ENCODE measurements at regions not wholly inside any gene's neighbourhood (a gene's known extent, or its start where the extent isn't known, plus 50 kb on each side); places are given as distances from the start of the nearest gene placed in this dataset.
"Not testable (repeated sequence)": the region's sequence is repeated elsewhere in the genome, so short reads cannot be mapped to it uniquely, and the experiment has no call there.

DNA sequence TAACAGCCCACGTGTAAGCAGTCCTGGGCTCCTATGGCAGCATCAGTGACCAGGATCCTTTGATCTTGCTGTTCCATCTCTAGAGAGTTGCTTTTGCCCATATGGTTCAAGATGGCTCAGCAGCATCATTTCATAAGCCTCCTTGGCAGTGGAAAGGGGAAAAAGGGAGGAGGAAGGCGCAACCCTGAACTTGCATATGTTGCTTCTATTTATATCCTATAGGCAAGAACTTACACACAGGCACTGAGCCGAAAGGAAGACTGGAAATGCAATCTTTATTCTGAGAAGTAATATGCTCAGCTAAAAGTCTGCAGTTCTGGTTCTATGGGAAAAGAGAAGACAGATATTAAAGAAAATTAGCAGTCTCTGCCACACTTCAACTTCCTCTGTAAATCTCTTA, 167.7 kb upstream of the PLXNC1 start:
- peak; percentile 75 for DNase-seq

DNA sequence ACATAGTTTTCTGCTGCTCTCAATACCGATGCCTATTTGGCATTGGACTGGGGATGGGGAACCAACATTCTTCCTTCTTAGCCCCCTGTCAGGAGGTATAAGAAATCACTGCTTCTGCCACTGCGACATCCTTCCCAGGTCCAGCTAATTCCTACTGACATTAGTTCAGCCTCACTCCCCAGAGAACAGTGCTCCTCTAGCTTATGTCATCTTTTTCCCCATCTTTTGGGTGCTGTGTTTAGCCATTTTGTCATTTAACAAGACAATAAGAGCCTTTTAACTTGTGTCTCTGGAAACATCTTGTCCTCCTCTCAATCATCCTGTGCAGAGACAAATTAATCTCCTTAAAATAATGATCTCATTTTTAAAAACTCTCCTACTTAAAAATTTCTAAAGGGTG, 167.0 kb upstream of the PLXNC1 start:
- DNase-seq, result no peak

DNA sequence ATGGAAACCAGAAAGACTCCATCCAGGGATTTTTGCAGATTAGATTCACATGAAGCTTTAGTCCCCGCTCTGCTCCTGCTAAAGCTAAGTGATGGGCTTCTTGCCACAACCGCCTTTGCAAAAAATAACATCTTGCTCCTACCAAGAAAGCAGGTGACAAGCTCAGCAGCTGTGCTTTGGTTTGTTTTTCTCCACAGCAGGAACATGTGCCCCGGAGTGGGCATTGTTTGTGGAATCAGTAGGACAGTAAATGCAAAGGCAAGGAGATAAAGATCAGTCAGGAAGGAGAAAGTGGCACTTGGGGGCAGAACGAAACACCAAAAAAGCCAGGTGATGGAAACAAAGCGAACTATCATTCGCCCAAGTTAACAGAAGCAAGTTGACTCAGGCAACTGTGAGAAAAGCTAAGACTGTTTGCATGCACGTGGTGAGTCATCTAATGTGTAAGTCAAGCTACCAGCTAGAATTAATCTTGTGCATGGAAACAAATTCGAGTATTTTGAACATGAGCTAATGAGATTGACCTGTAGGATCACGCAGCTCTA, 165.5 kb upstream of the PLXNC1 start:
- no peak for DNase-seq

DNA sequence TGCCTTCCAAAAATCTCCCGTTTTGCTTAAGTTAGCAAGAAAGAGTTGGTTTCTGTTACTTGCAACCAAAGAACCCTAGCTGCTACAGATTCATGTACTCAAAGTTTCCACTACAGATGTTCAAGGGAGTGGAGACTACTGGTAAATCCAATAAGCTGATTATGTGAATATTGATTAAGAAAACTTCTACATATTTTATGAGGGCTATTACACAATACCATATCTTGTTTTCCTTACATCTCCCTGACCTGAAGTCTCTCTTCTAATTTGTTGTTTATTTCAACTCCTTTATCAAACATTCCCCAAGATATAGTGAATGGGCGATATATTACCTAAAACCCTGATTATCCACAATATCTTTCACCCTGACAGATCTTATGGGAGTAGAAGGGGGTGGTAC, 164.4 kb upstream of the PLXNC1 start:
- DNase-seq, result no peak

DNA sequence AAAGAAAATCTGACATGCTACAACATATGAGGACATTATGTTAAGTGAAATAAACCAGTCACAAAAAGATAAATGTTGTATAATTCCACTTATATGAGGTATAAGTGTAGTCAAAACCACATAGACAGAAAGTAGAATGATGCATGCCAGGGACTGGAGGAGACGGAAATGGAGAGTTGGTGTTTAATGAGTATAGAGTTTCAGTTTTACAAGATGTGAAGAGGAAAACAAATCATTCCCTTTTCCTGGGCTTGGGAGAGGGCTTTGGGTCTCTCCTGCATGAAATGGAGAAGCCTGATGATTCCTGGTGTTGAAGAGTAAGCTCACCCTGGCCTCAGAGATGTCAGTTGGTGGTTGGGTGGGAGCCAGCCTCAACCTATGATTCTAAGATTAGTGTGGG, 158.4 kb upstream of the PLXNC1 start:
- DNase-seq, result no peak

DNA sequence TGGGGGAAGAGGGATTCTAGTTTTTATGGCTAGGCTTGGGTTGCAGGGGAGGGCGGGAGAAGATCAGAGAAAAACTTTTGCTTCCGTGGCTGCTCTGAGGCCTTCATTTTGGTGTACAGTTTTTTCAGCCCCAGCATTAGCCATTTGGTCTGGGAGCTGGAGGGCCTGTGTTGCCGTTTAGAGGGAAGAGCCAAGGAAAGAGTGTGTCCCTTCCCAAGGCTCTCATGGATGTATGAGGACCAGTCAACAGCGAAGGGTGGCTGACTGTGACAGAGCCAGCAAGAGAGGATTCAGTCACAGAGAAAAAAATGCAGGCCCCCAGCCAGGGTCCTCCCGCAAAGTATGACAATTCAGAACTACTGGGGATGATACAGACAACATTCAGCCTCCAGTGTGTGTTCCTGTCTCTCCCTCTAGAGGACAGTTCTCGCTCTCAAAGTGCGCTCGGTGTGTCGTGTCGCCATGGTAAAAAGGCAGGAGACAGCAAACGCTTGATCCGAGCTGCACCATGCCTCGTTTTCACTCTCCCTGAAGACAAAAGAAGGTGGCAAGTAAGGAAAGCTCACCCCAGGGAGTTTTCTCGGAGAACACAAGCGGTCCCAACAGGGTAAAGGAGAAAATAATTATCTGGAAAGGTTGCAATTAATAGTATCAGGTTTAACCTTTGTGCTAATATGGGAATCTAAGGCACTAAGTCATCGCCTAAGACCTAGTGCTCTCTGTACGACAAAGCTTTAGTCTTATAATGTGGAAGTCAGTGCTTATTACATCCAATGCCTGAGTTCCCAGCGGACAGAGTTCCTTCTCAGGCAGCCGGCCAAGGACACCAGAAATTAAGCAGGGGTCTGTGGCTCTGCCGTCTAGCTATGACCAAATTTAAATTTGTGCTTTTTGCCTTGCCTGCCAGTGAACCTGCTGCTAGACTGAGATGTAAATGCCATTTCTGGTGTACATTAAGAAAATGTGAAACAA, 157.3 kb upstream of the PLXNC1 start:
- peak; percentile 70 for DNase-seq

DNA sequence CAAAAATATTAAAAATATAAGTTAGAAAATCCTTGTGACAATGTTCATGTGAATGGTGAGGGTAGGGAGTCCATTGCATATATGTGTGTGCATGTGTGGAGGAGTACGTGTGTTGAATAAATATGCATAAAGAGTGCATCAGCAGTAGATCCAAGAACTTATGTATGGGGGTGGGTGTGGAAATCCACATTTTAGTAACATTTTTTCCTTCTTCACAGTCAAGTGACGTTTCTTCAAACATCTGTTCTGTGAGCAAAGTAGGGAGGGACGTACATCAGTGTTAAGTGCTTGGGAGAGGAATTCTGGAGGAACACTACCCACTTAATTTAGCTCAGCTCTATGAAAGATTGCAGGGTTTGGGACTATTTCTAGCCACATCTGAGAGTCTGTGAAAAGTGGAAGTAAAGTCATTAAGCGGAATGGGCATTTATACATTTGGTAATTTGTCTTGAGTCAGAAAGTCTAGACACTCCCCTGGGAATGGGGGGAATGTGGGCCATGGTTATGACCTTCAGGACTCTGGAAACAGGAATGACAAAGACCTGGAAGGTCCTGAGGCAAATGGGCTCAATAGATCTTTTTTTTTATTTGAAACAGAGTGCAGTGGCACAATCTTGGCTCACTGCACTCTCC, 156.4 kb upstream of the PLXNC1 start:
- no peak for DNase-seq

DNA sequence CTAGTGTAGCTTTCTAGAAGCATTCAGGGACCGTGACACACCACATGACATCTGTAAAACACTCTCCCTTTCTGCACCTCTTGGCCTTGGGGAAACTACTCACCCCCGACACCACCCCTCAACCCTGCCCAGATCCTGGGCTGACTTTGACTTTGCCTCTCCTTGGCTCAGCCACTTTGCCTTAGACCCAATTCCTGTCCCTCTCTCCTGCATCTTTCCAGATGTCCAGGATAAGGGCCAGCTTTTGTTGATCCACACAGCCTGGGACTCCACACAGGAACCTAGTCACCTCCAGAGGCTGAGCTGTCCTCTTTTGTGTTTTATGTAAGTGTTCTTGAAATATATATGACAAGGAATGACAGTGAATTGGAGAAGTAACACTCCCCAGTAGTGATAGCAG, 153.7 kb upstream of the PLXNC1 start:
- no peak for DNase-seq

DNA sequence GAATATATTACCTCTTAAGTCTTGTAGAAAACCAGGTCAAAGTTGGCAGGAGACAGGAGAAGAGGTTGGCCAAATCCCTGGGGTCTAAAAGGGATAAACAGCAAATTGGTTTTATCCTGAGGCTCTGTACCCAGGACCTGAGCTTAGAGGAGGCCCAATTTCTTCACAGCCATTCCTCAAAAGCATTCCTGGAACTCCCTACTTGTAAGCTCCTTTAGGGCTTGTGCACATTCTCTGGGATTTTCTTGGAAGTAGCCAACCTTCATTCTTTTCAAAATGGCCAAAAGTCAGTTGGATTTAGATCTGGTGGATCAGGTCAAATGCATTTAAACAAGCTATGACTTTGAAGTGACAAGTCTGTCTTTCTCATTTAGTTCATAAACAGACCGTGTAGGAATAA, 152.1 kb upstream of the PLXNC1 start:
- no peak for DNase-seq

DNA sequence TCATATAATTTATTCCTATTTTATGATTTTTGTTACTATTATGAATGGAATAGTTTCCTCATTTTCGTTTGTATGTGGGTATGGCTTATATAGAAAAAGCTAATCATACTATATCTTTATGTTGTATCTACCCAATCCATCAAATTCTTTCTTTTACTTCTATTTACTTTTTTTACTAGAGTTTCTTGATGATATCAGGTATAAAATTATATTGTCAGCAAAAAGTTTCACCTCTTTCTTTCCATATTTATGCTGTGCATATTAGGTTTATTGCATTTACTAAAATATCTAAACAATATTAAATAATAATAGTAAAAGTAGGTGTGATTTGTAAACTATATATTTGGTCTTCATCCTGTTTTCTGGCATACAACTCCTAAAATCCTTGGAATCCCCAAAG, 146.7 kb upstream of the PLXNC1 start:
- no peak for DNase-seq

DNA sequence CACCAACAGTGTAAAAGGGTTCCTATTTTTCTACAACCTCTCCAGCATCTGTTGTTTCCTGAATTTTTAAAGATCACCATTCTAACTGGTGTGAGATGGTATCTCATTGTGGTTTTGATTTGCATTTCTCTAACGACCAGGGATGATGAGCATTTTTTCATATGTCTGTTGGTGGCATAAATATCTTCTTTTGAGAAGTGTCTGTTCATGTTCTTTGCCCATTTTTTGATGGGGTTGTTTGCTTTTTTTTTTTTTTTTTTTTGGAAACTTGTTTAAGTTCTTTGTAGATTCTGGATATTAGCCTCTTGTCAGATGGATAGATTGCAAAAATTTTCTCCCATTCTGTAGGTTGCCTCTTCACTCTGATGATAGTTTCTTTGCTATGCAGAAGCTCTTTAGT, 145.5 kb upstream of the PLXNC1 start:
- DNase-seq, result not testable (repeated sequence)

DNA sequence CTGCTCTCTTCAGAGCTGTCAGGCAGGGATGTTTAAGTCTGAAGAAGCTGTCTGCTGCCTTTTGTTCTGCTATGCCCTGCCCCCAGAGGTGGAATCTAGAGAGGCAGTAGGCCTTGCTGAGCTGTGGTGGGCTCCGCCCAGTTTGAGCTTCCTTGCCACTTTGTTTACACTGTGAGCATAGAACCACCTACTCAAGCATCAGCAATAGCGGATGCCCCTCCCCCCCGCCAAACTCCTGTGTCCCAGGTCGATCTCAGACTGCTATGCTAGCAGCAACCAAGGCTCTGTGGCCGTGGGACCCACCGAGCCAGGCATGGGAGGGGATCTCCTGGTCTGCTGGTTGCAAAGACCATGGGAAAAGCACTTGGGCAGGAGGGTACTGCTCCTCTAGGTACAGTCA, 140.5 kb upstream of the PLXNC1 start:
- DNase-seq, result not testable (repeated sequence)

DNA sequence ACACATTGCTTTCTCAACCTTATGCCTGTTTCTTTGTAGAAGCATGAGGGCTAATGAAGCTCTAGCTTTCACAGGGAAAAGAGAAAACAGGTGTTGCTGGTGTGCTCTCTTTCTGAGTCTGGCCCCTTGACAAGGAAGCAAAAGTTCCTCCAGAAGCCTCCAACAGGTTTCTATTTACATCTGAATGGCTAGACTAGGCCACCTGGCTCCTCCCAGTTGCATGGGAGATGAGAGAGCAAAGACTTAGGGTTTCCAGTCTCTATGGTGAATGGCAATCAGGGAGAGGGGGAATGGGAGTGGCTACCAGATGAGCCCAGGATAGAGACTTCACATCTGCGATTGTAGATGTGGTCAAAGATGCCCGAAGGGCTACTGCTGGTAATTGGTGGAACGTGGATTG, 138.1 kb upstream of the PLXNC1 start:
- DNase-seq, result no peak

DNA sequence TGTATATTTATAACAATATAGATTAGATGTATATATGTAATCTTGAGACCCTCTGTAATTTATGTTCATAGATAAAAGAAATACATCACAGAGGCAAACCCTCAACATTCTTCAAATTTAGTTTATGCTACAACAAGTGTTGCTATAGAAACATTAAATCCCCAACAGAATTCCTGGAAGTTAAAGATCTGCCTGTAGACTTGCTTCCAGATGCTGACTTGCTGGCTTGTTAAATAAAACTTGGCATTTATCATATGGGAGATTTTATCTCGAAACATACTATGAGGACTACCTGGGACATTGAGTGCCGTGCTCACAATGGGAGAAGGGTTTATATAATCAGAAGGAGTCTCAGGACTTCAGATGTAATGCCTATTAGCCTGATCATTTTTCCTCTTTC, 136.3 kb upstream of the PLXNC1 start:
- DNase-seq, result no peak

DNA sequence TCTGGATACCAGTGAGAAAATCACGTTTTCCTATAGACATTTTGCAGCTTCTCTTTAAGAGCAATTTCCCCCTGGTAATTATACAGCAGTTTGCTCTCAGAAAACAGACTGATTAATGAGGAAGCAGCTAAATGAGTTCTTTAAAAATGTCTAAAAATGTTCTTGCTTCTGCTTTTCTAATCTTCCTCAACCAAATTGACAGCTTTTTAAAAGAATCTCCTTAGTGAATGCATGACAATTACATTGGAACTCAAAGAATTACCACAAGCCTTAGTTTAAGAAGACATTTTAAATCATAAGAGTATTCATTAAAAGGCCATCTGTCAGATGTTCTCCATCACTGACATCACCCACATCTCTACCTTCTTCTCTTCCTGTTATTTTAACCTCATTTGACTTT, 135.8 kb upstream of the PLXNC1 start:
- DNase-seq, result no peak

DNA sequence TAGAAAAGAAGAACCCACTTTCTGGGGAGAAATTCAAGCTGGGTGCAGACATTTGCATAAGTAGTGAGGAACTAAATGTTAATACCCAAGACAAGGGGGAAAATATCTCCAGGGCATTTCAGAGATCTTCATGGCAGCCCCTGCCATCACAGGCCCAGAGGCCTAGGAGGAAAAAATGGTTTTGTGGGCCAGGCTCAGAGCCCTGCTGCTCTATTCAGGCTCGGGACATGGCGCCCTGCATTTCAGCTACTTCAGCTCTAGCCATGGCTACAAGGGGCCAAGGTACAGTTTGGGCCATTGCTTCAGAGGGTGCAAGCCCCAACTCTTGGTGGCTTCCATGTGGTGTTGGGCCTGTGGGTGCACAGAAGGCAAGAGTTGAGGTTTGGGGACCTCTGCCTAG, 131.1 kb upstream of the PLXNC1 start:
- not testable (repeated sequence) for DNase-seq

DNA sequence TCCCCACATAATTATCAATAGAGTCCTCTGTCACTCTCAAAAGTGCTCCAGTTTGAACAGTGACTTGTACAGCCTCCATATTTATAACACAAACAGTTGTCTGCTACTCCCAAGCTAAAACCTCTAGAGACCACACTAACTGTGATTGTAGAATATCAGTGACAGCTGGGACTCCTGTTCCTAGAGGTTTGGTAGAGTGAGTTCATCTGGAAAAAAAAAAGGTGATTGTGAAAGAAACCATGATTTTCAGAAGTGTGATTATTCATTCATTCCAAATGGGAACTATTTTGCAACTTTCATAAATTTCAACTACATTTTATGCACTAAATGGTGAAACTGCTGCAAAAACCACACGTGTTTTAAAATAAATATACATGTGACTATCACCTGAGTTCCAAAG, 128.0 kb upstream of the PLXNC1 start:
- DNase-seq, result no peak

DNA sequence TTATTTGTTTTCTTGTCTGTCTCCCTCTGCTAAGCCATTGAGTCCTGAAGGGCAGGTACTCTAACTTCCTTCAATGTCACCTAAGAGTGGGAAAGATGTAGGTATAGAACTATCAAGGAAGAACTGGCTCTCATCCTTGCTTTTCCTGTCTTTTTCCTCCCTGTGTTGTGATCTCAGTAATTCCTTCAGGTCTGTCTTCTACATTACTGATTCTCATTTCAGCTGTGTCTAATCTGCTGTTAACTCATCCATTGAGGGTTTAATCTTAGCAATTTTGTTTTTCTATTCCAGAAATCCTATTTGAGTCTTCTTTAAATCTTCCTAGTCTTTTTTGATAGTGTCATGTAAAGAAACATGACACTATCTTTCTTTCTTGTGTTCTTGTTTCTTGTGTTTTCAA, 124.5 kb upstream of the PLXNC1 start:
- no peak for DNase-seq

DNA sequence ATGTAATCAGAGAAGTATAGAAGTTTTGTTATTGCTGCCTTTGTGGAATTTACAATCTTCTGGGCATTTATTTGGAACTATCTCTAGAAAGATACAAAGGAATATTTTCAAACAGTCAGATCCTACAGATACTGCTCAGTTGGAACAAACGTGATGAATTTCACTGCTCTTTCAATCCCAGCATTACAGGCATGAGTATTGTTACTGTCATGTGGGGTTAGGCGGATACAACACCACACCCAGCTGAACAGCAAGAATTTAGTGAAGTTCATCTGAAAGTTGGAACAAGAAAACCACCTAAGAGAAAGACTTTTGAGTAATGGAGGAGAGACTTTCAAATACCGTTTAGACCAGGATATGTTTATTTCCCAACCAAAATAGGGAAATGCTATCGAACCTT, 123.3 kb upstream of the PLXNC1 start:
- no peak for DNase-seq

DNA sequence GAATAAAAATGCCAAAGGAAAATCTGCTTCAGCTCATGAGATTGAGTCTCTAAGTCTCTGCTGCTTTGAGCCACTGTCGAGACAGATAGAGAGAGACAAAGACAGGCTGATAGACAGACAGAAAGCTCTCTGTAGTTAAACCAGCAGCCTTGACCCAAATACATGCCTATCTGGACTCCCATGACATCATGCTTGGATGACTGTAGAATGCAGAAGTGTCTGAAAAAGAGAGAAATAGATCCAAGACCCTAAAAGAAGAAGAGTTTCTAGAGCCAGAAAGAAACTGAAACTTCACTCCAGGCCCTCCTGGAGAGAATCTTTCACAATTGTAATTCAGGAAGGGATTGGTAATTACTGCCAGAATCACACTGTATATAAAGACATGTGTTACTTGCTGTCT, 122.6 kb upstream of the PLXNC1 start:
- no peak for DNase-seq

DNA sequence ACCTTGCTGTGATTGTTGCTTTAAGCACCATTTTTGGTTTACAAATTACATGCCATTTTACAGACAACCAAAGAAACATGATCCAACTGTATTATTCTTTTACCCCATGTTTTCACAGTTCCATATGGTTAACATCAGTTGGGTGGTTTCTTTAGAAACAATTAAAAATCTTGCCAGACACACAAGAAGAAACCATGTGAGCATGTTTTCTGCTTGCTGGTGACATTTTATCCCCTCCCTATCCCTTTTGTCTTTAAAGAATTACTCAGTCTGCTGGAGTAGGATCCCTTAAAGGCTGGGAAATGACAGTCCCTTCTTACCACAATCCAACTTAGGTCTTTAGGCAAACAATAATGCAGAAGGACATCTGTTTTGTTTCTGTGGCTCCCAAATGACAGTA, 121.8 kb upstream of the PLXNC1 start:
- no peak for DNase-seq

DNA sequence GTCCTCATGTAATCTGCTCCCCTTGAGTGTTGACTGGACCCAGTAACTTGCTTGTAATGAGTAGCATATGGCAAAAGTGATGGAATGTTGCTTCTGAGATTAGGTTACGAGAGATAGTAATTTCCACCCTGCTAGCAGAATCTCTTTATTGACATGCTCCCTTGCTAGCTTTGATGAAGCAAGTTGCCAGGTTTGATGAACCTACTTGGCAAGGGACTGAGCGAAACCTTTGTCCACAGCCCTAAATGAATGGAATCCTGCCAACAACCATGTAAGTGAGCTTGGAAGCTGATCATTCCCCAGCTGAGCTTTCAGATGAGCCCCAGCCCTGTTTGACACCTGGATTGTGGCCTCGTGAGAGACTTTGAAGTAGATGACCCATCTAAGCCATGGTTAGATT, 120.8 kb upstream of the PLXNC1 start:
- no peak for DNase-seq

DNA sequence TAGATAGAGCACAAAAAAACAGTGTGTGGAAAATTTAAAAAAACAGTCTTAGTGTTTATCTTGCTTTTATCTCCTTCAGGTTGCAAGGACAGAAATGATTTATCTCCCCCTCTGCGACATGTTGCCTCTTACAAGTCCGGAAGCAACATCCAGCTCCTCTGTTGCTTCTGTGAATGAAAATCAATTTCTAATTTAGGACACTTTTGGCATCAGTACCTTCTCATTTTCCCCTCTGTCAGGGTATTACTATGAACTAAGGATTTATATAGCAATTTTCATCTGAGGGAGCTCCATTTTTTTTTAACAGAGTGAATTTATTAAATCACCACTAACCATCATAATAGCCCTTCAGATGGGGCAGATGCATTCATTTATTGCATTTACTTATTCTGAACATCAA, 116.6 kb upstream of the PLXNC1 start:
- DNase-seq, result no peak

DNA sequence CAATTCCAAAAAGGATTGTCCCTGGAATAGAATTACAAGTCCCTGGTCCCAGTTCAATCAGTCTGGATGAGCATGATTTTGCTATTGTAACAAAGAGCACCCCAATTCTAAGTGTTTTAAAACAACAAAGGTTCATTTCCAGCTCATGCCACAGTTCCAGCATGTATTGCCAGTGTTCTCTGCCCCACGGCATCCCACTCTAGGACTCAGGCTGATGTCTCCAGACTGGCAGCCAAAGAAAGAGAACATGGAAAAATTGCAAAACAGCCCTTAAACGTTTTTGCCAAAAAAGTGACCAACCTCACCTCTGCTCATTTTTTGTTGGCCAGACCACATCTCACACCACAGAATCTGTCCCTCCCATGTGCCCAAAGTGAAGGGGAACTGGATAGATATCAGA, 116.0 kb upstream of the PLXNC1 start:
- no peak for DNase-seq
